ENCODE measurements at regions not wholly inside any gene's neighbourhood (a gene's known extent, or its start where the extent isn't known, plus 50 kb on each side); places are given as distances from the start of the nearest gene placed in this dataset.

GRCh38 chr12:45665941-45666340, 63.6 kb upstream of the ARID2 start:
- no peak for DNase-seq (ENCODE audit: low read depth in 4 of 4, low spot score in 2 of 4)

- DNase-seq (ENCODE audit: low read depth in 4 of 4, low spot score in 2 of 4): no peak
Measured at GRCh38 chr12:45666396-45666795, 63.1 kb upstream of the ARID2 start.

- DNase-seq (ENCODE audit: low read depth in 4 of 4, low spot score in 2 of 4): no peak
Measured at GRCh38 chr12:45666816-45667215, 62.7 kb upstream of the ARID2 start.

- DNase-seq (ENCODE audit: low read depth in 4 of 4, low spot score in 2 of 4): no peak
Measured at GRCh38 chr12:45667761-45668160, 61.7 kb upstream of the ARID2 start.

GRCh38 chr12:45668641-45669040, 60.9 kb upstream of the ARID2 start:
- DNase-seq (ENCODE audit: low read depth in 4 of 4, low spot score in 2 of 4): no peak

- DNase-seq (ENCODE audit: low read depth in 4 of 4, low spot score in 2 of 4): no peak
Measured at GRCh38 chr12:45669093-45669492, 60.4 kb upstream of the ARID2 start.

- DNase-seq (ENCODE audit: low read depth in 4 of 4, low spot score in 2 of 4): no peak
Measured at GRCh38 chr12:45669792-45670191, 59.7 kb upstream of the ARID2 start.

- DNase-seq (ENCODE audit: low read depth in 4 of 4, low spot score in 2 of 4): no peak
Measured at GRCh38 chr12:45670346-45671065, 59.0 kb upstream of the ARID2 start.

GRCh38 chr12:45671254-45671653, 58.3 kb upstream of the ARID2 start:
- DNase-seq (ENCODE audit: low read depth in 4 of 4, low spot score in 2 of 4): no peak

GRCh38 chr12:45674181-45674977, 55.1 kb upstream of the ARID2 start:
- DNase-seq (ENCODE audit: low read depth in 4 of 4, low spot score in 2 of 4): no peak

- no peak for DNase-seq (ENCODE audit: low read depth in 4 of 4, low spot score in 2 of 4)
Measured at GRCh38 chr12:45675534-45675933, 54.0 kb upstream of the ARID2 start.
